Stimulated activated CD8-positive, alpha-beta memory T cell treated with anti-CD3 and anti-CD28 coated beads, Interleukin-4, amount 100 ng/mL, for 4 hours (primary cell): ENCODE measurements at regions not wholly inside any gene's neighbourhood (a gene's known extent, or its start where the extent isn't known, plus 50 kb on each side); places are given as distances from the start of the nearest gene placed in this dataset.

Source experiments
- DNase-seq, 2 donors: peaks; one replicate each; pipeline ENCODE4 v3.0.0-alpha.2; 2020; ENCODE audit warnings: low read depth in 2 of 2, low spot score in 1 of 2

DNA sequence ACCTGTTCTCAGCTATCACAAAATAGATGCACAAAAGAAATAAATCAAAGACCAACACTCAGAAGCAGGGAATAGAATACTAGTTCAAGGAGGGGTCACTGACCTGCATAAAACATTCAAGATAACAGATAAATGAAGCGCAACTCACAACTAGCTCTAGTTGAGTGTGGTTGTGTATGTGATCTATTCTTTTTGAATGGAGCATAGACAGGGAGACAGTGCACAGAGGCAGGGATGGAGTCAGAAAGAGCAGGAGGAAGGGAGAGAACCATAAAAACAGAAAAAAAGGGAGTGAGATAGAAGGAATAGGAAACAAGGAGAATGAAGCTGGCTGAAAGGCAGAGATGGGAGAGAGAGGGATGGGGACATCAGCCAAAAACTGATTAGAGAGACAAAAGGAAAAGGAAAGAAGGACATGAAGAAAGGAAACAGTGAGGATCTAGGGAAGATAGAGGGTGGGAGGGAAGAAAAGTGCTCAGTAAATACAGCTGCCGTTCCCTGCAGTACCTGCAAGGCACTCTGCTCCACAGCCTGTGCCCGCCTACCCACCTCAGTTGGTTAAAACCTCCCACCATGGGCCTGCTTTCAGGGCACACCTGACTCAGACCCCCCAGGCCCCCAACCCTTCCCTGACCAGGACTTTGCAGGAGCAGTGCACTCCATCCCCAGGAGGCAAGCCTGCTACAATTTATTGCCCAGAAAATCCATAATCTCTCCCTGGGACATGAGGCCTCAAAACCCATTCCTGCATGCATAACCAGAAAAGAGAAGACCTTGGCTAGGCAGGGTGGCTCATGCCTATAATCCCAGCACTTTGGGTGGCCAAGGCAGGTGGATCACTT is 385.2 kb upstream of the POU3F1 start:
- DNase-seq = no peak

DNA sequence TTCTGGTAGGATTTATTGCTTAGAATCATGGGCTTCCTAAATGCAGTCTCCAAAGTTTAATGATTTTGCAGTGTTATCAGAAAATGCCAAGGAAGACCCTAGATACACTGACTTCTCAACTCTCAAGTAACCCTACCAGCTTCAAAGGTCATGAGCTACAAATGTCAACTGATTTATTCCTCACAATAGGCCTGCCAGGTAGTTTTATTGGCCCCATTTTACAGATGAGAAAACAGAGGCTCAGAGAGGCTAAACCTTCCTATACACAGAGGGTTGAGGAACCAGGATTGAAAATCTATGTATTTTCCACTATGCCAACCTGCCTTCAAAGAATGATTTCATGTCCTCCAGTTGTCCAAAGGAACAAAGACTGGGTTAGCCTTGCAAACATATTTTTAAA is 384.4 kb upstream of the POU3F1 start:
- no peak for DNase-seq

DNA sequence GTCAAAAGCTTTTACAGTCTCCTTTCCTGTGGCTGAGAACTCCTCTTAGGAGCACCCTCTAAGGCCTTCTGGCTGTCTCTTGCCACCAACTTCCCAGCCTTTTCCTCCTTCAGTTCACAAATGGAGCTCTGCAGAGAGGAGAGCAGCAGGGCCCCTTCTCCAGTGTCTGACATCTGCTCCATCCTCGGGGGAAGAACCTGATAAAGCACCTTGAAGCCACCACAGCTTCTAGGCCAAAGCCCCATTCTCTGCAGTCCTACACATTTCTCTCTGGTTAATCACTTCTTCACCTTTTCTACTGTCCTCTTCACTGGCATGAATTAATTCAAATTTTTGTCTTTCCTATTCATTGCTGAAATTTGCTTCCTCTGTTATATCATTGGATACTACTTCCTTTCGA is 378.1 kb upstream of the POU3F1 start:
- no peak for DNase-seq

DNA sequence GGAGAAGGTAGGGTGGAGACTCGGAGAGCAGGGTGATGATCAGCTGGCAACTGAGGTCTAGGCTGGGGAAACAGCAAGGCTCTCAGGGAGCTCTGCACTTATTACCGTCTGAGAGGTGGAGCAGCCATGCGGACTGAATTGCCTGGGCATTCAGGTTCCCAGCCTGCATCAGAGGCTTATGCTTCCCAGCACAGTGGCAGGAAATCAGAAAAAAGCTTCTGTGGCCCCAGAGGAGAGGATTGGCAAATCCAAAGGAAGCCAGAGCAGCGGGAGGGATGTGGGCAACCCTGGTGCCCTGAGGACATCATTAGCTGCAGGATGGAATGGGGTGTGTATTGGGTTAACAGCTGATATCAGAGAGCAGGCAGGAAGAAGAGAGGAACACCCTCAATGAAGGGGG is 374.1 kb upstream of the POU3F1 start:
- no peak for DNase-seq

DNA sequence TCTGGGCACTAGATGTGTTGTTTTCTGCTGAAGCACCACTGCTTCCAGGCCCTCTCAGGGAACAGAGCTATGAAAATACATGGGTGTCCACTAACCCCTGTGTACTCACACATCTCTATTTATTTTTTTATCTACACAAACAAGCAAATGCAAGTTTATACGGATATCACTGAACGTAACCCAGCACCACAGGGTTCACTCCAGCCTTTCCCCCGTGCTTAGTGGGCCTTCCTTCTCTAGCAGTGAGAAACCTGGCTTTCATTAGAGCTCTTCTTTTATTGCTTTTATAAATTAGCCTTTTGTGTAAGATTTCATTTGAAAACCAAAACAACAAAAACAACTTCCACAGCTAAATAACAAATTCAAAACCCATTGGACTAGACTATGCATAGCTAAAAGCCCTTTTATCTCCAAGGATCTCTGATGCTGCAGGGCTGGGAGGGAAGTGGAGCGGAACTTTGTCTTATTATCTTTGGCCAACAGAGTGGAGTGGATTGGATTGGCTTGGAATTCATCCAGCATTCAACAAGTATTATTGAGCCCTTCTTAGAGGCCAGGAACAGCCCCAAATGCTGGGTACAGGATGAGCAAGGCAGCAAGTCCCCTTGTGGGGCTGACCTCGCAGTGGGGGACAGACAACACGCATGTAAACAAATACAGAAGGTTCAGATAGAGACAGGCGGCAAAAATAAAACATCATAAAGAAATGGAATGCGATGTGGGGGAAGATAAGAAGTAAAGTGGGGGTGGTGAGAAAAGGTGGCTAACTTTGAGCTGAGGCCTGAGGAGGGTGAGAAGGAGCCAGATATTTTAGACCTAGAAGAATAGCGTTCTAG is 371.8 kb upstream of the POU3F1 start:
- DNase-seq = no peak

DNA sequence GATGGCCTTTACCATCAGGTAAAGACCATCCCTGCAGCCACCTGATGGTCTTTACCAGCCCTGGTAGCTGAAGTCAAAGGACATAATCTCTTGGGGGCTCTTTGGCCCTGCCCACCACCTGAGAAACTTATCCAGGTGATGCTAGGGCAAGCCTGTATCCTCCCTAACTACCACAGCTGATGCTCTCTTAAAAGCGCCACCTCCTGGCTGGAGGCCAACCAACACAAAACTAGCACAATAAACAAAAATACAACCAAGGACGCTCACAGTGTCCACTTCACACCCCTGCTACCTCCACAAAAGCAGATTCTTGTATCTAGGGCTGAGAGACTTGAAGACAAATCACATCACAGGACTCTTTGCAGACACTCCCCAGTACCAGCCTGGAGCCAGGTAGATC is 357.1 kb upstream of the POU3F1 start:
- no peak for DNase-seq

DNA sequence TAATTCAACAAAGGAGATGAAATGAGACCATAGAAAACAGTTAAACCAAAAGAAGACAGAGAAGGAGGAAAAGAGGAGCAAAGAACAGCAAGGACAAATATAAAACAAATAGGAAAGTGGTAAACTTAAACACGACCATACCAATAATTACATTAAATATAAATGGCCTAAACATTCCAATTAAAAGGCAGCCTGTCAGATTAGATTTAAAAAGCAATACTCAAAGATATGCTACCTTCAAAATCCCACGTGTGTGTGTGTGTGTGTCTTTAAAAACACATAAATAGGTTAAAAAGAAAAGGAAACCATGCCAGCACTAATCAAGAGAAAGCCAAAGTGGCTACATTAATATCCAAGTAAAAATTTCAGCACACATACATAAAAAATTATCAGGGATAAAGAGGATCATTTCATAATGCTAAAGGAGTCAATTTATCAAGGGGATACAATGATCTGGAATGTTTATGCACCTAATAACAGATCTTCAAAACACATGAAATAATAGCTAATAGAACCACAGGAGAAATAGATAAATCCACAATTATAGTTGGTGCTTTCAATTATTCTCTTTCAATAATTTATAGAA is 355.7 kb upstream of the POU3F1 start:
- DNase-seq = no peak

GRCh38 chr1:38396606-38397005 is 350.0 kb upstream of the POU3F1 start:
- DNase-seq = no peak

GRCh38 chr1:38394303-38394702 is 347.7 kb upstream of the POU3F1 start:
- no peak for DNase-seq

DNA sequence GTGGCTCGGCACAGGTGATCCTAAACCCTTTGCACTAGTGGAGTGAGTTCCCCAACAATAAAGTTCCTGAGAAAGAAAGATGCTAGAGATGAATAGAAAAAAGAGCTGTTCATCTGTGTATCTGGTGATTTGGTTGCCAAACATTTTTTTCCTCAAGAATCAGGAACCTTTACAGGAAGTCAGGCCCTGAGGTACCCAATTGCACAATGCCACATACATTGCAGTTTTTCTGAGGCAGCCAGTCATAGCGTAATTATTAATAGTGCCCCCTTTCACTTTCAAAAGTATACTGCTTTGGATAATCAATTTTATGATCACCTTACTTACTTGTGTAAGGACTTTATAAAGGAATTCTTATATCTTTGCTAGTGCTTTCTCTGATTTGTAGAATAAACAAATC is 346.3 kb upstream of the POU3F1 start:
- DNase-seq = no peak

- DNase-seq = no peak
Measured at GRCh38 chr1:38381256-38381655, 334.7 kb upstream of the POU3F1 start.

GRCh38 chr1:38376577-38376976 is 330.0 kb upstream of the POU3F1 start:
- DNase-seq = no peak

DNA sequence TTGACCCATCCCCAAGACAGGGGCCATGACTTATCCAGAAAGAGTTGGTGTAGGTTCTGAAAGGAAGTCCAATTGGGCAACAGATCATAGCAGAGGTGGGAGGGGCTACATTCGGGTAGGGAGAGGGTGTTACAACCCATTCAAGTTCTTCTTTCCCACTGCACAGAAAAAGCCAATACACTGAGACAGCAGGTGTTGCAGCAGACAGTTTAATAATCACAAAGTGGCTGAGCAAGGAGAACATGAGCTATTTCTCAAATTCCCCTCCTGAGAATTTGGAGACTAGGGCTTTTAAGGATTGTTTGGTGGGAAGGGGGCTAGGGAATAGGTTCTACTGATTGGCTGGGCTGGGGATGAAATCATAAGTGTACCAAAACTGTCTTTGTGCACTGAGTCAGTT is 328.4 kb upstream of the POU3F1 start:
- no peak for DNase-seq

GRCh38 chr1:38371505-38371844 is 324.9 kb upstream of the POU3F1 start:
- no peak for DNase-seq

- DNase-seq = no peak
Measured at GRCh38 chr1:38370716-38371504, 324.3 kb upstream of the POU3F1 start.

DNA sequence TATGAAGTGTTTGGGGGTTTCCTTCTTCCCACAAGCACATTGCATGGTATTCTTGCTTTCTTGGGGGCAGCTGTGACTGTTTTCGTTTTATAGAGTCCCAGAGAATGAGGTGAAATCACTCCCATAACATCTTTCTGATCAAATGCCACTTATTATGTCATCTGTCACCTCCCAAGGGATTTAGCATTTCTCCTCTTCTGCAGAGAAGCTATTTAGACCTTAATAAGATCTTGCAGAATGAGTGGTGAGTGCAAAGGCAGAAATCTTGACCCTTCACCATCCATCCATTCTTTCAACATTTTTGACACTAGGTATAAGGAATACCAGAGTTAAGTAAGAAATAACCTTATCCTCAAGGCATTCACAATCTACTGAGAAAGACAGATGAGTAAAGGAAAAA is 318.6 kb upstream of the POU3F1 start:
- no peak for DNase-seq

- DNase-seq = no peak
Measured at GRCh38 chr1:38361566-38361965, 315.0 kb upstream of the POU3F1 start.

DNA sequence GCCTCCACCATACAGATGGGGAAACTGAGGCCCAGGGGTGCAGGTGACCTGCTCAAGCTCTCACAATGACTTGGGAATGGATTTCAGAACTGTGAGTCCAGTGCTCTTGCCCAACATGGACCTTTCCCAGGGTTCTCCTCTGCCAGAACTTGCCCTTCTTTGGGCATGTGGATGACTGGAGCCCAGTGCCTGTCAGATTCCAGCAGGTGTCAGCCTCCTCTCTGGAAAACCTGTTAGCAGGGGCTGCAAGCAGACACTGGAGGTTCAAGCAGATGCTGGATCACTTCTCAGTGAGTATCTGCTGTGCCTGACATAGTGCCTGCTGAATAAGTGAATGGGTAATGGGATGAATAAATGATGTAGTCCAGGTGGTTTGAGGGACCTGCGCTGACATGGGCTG is 314.2 kb upstream of the POU3F1 start:
- no peak for DNase-seq

DNA sequence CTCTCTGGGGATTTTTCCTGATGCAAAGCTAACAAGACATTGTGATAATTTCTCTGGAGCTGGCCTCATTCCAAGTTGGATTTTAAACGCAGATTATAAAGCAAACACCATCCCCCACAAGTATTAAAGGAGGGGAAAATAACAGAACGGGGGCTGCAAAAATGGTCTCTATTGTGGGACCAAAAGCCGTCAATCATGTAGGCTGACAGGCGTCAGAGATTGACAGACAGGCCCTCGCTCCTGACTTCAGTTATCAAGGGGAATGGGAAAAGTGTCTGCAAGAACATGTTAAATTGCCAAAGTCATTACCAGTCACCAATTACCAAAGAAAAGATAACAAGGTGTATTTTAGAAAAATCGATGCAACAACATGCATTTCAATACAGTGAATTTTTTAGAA is 307.4 kb upstream of the POU3F1 start:
- DNase-seq = no peak

DNA sequence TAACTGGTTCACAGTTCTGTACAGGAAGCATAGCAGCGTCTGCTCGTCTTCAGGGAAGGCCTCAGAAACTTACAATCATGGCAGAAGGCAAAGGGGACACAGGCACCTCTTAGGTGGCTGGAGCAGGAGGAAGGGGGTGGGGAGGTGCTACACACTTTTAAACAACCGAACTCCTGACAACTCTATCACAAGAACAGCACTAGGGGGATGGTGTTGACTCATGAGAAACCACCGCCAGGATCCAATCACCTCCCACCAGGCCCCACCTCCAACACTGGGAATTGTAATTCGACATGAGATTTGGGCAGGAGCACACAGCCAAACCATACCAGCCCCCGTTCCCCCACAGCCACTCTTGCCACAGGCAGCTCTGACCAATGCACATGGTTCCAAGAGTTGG is 306.3 kb upstream of the POU3F1 start:
- DNase-seq = no peak

- no peak for DNase-seq
Measured at GRCh38 chr1:38347446-38348175, 301.0 kb upstream of the POU3F1 start.
